ENCODE measurements at regions not wholly inside any gene's neighbourhood (a gene's known extent, or its start where the extent isn't known, plus 50 kb on each side); places are given as distances from the start of the nearest gene placed in this dataset.

DNA sequence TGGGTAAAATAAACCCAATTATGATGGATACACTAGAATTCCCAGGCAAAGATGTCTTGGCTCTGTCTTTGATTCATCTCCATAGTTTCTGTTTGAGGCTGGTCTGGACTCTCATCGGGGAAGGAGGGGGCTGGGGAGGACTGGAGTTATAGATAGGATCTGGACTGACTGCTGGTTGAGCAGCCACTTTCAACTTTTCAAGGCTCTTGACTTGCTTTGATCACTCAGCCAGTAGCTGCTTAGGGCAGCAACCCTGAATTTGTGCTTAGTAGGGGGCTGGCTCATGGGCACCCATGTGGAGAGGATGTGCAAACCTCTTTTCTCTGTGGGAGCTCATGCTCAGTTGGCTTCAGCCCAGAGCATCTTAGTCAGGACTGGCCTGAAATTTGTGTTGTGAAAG, 114.0 kb upstream of the NEDD9 start:
- TF ChIP-seq, protein P1, sequence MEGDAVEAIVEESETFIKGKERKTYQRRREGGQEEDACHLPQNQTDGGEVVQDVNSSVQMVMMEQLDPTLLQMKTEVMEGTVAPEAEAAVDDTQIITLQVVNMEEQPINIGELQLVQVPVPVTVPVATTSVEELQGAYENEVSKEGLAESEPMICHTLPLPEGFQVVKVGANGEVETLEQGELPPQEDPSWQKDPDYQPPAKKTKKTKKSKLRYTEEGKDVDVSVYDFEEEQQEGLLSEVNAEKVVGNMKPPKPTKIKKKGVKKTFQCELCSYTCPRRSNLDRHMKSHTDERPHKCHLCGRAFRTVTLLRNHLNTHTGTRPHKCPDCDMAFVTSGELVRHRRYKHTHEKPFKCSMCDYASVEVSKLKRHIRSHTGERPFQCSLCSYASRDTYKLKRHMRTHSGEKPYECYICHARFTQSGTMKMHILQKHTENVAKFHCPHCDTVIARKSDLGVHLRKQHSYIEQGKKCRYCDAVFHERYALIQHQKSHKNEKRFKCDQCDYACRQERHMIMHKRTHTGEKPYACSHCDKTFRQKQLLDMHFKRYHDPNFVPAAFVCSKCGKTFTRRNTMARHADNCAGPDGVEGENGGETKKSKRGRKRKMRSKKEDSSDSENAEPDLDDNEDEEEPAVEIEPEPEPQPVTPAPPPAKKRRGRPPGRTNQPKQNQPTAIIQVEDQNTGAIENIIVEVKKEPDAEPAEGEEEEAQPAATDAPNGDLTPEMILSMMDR (conservative IDR thresholded peaks at IDR 0.05) = no peak
- H3K9me3 Mint-ChIP-seq = peaks cover 8% of the 10 kb centered on the region
- H3K36me3 Mint-ChIP-seq (ENCODE audit: low read depth) = no peaks in the 10 kb centered on the region
- H3K4me1 Mint-ChIP-seq = no peaks in the 10 kb centered on the region
- no peak overlapping the region for H3K27ac Mint-ChIP-seq (ENCODE audit: unreplicated experiment)
- H3K27me3 Mint-ChIP-seq (ENCODE audit: low read depth) = no peaks in the 10 kb centered on the region
- no peak for DNase-seq (ENCODE audit: low read depth, low spot score)
- no peak overlapping the region for H3K4me3 Mint-ChIP-seq

DNA sequence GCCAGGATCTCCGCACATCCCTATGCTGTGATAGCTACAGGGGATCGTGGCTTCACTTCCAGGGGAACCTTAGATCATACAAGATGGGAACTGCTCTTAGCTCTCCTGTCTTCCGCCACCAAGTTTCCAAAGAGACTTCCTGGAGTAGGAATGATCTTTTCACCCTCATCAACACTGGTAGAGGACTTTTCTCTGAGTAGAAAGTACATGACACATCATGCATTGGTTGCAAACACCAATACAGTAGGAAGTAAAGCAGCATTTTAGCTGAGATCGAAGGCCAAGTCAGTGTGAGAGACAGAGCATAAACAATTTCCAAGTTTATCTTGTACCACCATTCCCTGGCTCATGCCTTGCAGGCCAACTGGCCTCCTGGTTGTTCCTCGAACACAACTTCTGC, 113.1 kb upstream of the NEDD9 start:
- TF ChIP-seq, protein P1 (conservative IDR thresholded peaks at IDR 0.05) = no peak
- Mint-ChIP-seq H3K27me3 (ENCODE audit: low read depth) (no peaks in the 10 kb centered on the region), H3K9me3 (peaks cover 8% of the 10 kb centered on the region), H3K27ac (ENCODE audit: unreplicated experiment) (no peak overlapping the region), H3K4me1 (no peaks in the 10 kb centered on the region), H3K4me3 (no peak overlapping the region), H3K36me3 (ENCODE audit: low read depth) (no peaks in the 10 kb centered on the region)
- no peak for DNase-seq (ENCODE audit: low read depth, low spot score)

DNA sequence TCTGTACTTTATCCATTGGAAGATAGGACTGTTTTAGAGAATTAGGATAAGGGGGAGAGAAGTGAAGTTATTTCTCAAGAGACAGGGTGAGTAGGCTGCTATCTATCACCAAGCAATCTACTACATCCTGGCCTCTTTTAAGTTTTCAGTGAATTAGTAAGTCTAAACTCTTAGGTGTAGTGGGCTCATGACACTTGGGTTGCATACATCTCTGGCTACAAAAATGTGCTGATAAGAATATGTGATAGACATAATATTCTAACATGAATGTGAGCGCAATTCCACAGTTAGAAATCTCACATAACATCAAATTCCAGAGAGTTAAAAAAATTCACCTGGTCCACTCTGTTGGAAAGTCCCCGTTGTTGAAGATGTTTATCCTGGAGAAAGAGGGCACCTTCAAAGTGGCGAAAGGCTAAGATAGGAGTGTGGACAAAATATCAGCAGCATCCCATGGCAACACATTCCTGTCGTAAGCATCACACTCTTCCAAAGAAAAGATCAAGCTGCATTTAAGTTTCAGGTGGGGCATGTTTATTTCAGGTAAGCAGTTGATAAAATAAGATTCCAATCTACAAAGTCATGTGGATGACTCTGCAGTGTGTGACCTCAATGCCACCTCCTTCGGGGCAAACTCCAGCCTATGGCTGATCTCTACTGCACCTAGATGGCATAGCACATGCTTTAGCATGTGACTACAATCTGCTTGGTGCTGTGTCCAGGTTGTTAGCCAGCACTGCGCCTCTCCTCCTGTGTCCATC, 111.7 kb upstream of the NEDD9 start:
- TF ChIP-seq, protein P1 (conservative IDR thresholded peaks at IDR 0.05) = no peak
- H3K27ac Mint-ChIP-seq (ENCODE audit: unreplicated experiment) = no peak overlapping the region
- H3K9me3 Mint-ChIP-seq = peaks cover 5% of the 10 kb centered on the region
- no peak overlapping the region for H3K4me3 Mint-ChIP-seq
- no peaks in the 10 kb centered on the region for H3K36me3 Mint-ChIP-seq (ENCODE audit: low read depth)
- no peaks in the 10 kb centered on the region for H3K4me1 Mint-ChIP-seq
- no peak for DNase-seq (ENCODE audit: low read depth, low spot score)
- H3K27me3 Mint-ChIP-seq (ENCODE audit: low read depth) = no peaks in the 10 kb centered on the region

DNA sequence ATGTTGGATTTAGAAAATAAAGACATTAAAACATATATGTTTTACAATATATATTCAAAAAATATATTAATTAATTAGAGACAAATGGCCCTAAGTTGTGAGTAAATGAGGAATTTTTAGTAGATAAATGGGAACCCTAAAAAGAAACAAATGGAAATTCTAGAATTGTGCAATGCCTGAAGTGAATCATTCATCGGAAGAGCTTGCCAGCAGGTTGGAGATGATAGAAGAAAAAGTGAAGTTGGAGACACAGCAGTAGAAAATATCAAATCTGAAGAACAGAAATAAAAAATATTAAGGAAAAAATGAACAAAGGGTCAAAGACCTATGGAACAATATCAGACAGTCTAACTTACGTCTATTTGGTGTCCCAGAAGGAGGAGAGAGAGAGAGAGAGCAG, 109.4 kb upstream of the NEDD9 start:
- no peak for DNase-seq (ENCODE audit: low read depth, low spot score)
- TF ChIP-seq, protein P1 (conservative IDR thresholded peaks at IDR 0.05) = no peak
- Mint-ChIP-seq H3K27me3 (ENCODE audit: low read depth) (no peaks in the 10 kb centered on the region), H3K9me3 (no peaks in the 10 kb centered on the region), H3K27ac (ENCODE audit: unreplicated experiment) (no peak overlapping the region), H3K36me3 (ENCODE audit: low read depth) (no peaks in the 10 kb centered on the region), H3K4me3 (no peak overlapping the region), H3K4me1 (no peaks in the 10 kb centered on the region)

DNA sequence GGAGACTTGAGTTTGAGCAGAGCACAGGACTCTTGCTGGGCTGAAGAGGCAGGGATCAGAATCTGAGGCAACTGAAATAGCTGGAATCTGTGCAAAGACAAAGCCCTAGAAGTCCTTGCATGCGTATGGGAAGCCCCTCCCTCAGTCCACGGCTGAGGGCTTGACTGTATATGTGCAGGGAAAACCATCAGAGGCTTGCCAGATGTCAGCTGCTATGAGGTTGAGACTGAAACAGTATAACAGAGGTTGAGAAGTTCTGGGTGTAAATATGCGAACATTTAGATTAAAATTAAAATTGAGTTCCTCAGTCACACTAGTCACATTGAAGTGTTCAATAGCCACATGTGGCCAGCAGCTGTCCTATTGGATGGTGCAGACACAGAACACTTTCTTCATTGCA, 108.8 kb upstream of the NEDD9 start:
- H3K4me3 Mint-ChIP-seq = no peak overlapping the region
- no peaks in the 10 kb centered on the region for H3K4me1 Mint-ChIP-seq
- TF ChIP-seq, protein P1 (conservative IDR thresholded peaks at IDR 0.05) = no peak
- no peaks in the 10 kb centered on the region for H3K9me3 Mint-ChIP-seq
- H3K36me3 Mint-ChIP-seq (ENCODE audit: low read depth) = no peaks in the 10 kb centered on the region
- no peak for DNase-seq (ENCODE audit: low read depth, low spot score)
- no peaks in the 10 kb centered on the region for H3K27me3 Mint-ChIP-seq (ENCODE audit: low read depth)
- no peak overlapping the region for H3K27ac Mint-ChIP-seq (ENCODE audit: unreplicated experiment)
